GM21529 (cell line): ENCODE measurements at regions not wholly inside any gene's neighbourhood (a gene's known extent, or its start where the extent isn't known, plus 50 kb on each side); places are given as distances from the start of the nearest gene placed in this dataset.
"Not testable (repeated sequence)": the region's sequence is repeated elsewhere in the genome, so short reads cannot be mapped to it uniquely, and the experiment has no call there.

Experiments
- ATAC-seq: cut with Tn5 transposase; IDR thresholded peaks from one replicate; pipeline ENCODE4 v1.9.1; 2021; ENCODE audit not compliant: unreplicated experiment

DNA sequence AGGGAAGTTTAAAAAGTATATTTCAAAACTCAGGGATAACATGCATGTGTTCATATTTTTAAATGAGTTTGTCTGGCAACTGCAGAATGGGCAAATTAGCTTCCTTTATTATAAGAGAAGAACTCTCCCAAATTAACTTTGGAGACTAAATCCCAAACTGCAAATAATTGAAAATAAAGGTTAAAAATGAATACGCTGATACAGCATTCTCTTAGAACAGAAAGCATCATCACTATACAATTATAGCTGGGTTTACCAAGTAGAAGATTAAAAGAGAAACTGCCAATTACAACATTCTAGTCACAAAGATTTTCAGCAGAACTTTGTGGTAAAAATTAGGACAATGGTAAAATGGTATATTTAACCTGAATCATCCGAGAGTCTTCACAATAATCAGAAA is 73.3 kb downstream of the OLFM4 start:
- ATAC-seq: no peak

DNA sequence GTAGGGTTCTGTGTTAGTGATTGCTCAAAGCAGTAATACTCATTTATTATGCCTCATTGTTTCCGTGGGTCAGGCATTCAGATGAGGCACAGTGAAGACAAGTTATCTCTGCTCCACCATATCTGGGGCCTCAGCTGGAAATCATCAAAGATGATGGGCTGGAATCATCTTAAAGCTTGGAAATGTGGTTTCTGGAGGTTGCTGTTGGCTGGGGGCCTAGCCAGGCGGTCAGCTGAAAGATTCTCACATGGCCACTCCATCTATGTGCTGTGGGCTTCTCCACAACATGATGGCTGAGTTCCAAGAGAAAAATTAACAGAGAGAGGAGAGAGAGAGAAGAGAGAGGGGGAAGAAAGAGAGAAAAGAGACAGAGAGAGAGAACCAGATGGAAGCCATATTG is 75.5 kb downstream of the OLFM4 start:
- no peak for ATAC-seq

DNA sequence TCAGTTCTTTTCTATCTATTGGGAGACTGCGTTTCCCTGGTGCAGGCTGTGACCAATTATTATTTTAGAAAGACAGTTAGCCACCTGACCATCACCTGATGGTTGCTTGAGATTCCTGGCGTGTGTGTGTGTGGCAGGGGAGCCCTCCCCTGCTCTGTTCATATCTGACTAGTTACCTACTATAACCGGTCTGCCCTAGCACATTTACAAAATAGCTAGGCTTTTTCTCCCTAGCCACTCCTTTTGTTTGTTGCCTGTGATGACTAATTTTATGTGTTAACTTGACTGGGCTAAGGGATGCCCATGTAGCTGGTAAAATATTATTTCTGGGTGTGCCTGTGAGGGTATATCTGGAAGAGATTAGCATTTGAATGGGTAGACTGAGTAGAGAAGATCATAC is 76.9 kb downstream of the OLFM4 start:
- no peak for ATAC-seq

DNA sequence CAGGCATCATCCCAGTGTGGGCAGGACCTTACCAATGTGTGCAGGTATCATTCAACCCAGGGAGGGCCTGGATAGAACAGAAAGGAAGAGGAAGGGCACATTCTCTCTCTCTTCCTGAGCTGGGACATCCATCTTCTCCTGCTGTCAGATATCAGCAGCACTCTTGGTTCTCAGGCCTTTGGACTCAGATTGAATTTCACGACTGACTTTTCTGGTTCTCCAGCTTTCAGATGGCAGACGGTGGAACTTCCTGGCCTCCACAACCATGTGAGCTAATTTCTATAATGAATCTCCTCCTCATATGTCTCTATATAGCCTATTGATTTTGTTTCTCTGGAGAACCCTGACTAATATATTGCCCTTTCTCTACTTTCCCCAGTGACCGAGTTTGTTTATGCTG is 77.3 kb downstream of the OLFM4 start:
- no peak for ATAC-seq

DNA sequence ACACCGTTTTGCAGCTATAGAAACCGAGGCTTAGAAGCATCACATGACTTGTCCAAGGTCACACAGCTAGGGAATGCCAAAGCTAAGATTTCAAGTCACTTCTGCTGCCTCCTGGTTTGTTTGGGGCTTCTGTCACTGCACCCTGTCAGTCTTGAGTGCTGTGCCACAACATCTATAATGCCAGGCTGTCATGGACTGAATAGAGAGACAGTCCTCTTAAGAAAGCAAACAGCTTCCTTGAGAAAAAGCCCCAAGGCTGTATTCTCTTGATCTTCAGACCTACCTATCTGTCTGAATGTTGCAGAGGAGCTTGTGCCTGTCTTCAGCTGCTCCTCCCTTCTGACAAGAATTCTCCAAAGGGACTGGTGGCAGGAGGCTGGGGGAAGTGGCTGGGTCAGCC is 81.6 kb downstream of the OLFM4 start:
- no peak for ATAC-seq

DNA sequence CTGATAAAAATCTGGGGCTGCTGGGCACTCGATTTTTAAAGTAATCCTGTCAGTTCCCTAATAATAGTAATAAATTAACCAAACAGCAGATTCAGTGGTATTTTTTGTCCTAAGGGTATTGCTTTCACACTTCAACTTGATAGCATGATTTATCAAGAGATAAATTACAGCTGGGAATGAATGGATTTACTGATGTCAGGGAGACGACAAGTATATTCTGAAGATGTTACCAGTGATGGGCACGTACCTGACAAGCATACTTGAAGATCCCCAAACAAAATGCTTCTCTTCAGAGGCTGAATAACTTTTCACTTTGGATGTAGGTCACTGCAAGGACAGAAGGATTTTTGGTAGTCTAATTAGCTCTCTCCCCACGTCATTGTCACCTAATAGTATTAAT is 82.0 kb downstream of the OLFM4 start:
- ATAC-seq: no peak

DNA sequence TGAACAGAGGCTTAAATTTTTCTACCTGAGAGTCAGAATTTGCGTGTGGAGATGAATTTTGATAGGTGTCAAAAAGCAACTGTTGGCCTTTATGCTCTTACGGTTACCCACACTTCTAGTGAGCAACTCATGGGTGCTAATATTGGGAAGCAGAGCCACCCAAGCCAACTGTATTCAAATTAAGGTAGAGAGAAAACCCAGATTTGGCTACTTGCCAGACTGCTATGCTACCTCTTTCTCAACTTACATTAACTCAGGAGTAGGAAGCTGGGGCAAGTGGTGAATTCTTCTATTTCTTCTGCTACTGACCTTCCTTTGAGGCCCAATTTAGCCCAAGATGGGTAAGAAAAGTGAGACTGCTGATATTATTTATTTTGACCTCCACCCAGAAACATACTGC is 83.9 kb downstream of the OLFM4 start:
- ATAC-seq: no peak

DNA sequence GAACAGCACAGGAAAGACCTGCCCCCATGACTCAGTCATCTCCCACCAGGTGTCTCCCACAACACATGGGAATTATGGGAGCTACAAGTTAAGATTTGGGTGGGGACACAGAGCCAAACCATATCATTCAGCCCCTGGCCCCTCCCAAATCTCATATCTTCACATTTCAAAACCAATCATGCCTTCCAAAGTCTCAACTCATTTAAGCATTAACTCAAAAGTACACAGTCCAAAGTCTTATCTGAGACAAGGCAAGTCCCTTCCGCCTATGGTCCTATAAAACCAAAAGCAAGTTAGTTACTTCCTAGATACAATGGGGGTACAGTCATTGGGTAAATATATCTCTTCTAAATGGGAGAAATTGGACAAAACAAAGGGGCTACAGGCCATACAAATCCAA is 88.4 kb downstream of the OLFM4 start:
- not testable (repeated sequence) for ATAC-seq

DNA sequence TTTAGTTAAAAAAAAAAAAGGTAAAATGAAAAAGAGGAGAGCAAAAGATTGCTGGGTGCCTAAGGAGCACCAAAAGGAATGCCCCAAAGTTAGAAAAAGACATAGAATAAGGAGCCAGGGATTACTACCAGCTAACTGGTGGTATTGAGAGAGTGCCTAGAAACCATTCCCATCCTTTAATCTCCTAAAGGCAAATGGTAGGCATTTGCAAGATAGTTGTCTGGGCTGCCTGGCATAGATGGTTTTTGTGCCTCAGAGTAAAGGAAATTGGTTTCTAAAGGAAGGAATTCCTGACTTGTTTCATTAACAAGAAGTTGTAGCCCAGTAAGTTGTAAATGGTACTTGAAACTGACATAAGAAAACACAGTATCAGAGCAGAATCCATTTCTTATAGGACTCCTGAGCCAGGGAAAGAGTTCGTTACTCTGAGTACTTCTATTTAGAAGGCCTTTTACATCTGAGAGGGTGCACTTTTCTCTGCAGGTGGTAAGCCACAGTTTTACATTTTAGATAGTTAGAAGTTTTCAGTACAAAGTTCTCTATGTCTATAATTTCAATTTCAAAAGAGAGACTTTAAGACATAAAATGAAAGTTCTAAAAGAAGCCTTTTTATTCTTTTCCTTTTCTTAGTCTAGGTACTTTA is 92.6 kb downstream of the OLFM4 start:
- no peak for ATAC-seq

DNA sequence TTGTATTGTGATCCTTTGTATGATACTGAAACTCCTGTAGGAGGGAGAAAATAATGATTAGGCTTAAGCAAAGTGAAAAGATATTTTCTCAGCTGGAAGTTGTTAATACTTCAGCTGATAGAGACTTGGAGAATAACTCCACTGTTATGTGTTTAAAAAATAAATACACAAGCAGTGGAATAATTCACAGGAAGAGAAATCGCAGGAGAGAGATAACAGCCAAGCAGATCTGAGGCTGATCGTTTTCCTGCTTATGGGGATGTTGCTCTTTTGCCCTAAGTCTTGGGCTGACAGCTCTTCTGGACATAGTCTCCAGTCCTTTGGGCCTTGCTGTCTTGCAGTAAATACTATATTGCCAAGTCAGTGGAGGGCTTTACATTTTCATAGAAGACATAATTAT is 93.3 kb downstream of the OLFM4 start:
- ATAC-seq: no peak

DNA sequence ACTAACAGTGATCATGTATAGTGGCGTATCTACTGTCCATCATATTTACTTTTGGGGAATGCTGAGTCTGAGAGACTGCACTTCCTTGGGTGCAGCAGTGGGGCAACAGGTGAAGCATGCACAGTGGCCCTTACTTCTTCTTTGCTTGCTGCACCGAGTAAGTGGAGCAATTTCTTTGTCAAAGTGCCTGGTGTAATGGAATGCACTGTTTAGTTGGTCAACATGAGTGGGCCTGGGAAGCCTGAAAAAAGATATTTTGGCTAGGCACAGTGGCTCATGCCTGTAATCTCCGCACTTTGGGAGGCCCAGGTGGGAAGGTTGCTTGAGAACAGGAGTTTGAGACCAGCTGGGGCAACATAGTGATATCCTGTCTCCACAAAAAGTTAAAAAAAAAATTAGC is 94.9 kb downstream of the OLFM4 start:
- no peak for ATAC-seq

DNA sequence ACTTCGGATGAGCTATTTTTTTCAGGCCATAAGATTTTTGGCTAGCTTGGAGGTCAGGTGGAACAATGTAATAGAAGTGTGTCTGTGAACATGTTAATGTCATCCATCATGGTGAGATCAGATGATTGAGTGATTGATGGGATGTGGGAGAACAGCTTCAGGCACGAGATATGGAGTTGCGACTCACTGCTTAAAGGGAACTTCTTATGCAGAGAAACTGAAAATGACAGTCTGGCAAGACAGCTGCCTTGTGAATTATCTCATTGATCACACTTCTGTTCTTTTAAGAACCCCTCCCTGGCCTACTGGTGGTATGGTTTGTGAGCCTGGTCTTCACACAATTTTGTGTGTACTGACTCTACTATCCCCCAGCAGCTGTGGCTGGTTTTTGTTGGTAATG is 96.0 kb downstream of the OLFM4 start:
- ATAC-seq: no peak

DNA sequence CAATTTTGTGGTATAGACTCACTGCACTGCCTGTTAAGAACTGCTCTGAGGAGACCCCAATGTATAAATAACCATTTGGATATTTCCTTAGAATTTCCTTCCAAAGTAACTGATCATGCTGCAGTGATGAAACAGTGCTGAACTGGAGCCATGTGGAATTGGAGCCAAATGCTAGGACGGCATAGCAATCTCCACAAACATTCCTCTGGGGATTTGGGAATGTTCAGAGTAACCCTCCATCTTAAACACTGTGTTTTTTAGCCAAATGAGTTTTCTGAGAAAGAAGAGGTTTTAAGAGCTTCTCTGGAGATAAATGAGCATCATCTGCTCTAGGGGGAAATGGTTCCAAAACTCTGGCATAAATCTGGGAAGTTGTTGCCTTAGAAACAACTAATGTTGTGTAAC is 98.2 kb downstream of the OLFM4 start:
- ATAC-seq: no peak

DNA sequence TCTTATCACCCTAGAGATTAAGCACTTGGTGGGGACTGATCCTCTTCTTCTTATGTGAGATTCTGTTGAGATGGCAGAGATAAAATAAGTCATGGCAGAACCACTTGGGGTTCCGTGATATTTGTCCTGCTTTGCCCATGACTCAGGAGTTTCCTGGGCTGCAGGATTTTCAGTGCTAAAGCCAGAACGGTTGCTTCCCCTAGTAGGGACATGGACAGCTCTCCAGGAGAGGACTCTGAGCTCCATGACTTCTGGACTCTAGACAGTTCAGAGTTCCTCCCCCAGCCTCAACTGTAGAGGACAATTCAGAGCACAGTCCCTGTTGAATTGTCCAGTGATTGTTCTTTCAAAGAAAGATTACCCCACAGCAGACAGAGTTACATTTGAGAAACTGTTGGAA is 98.8 kb downstream of the OLFM4 start:
- no peak for ATAC-seq

DNA sequence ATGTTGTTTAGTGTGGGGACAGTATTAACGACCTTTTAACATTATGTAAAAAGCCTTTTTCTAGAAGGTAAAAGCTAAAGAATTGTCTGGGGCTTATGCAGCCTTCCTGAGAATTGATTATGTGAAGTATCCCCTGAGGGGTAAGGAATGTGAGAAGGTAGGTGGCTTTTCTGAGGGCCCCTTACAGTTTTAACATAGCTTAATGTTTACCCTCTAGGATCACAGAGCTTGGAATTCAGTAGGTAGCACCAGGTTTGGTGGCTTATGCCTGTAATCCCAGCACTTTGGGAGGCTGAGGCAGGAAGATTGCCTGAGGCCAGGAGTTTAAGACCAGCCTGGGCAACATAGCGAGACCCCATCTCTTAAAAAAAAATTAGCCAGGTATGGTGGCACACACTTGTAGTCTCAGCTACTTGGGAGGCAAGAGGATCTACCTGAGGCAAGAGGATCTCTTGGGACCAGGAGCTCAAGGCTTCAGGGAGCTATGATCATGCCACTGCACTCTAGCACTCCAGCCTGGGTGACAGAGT is 101.3 kb downstream of the OLFM4 start:
- ATAC-seq: no peak

DNA sequence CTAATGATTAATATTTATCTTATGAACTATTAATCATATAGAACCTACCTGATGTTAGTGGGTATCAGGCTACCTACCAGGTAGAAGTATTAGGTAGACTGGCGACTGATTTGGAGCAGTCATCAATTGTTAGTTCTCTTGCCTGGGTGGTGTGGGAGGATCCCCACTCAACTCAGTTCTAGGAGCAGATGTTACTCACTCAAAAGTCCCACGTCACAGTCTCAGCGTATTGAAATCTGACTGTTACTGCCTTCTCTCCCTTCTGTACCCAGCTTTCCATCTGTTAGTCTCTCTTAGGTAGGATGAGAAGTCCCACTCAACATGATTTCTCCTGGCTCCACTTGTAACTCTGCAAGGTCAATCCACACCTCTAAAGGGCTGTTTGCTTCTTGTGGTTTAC is 102.7 kb downstream of the OLFM4 start:
- ATAC-seq: no peak

DNA sequence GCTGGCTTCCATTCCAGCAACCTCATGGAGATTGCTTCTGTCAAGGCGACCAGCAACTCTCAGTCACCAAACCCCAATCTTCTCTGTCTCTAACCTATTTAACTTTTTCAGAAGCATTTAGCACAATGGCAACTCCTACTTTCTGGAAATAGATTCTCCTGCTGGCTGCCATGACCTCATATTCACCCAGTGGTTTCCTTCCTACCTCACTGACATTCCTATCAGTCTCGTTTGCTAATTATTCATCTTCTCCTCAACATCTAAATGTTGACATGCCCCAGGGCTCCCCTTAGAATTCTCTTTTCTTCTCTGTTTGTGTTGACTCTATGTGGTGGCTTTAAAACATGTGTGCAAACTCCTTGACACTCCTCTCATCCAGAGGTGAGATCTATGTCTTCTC is 106.7 kb downstream of the OLFM4 start:
- ATAC-seq: no peak

DNA sequence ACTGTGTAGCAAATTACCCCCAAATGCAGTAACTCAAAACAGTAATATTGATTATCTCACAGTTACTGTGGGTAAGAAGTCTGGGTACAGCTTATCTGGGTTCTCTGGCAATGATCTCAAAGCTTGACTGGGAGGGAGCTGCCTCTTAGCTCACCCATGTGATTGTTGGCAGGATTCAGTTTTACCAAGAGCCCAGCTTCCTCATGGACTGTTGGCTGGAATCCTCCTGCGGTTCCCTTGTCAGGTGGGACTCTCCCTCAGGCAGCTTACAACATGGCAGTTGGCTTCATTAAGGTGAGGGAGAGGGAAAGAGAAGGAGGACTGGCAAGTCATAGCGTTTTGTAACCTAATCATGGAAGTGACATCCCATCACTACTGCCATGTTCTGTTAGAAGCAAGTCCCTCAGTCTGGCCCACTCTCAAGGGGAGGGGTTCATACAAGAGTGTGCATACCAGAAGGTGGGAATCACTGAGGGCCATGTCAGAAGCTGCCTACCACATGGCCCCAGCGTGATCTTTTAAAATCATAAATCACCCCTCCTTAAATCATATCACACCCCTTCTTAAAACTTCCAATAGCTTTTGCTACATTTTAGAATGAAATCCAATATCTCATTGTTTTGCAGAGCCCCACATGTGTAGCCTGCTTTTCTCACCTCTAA is 108.1 kb downstream of the OLFM4 start:
- no peak for ATAC-seq

DNA sequence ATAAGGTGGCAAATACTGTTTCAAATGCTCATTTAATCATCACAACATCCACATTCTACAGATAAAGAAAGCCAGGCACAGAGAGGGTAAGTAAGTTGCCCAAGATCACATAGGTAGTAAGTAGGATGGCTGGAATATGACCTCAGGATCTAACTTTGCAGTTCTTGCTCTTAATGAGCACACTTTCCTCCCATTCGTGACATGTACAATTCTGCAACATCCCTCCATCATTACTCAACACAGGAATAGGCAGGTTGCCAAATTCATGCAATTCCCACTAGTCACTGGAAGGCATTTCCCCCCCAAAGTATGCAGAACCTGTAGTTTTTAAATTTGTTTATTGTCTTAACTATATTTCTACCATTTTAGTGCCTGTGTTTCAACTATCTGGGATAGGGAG is 109.2 kb downstream of the OLFM4 start:
- no peak for ATAC-seq

DNA sequence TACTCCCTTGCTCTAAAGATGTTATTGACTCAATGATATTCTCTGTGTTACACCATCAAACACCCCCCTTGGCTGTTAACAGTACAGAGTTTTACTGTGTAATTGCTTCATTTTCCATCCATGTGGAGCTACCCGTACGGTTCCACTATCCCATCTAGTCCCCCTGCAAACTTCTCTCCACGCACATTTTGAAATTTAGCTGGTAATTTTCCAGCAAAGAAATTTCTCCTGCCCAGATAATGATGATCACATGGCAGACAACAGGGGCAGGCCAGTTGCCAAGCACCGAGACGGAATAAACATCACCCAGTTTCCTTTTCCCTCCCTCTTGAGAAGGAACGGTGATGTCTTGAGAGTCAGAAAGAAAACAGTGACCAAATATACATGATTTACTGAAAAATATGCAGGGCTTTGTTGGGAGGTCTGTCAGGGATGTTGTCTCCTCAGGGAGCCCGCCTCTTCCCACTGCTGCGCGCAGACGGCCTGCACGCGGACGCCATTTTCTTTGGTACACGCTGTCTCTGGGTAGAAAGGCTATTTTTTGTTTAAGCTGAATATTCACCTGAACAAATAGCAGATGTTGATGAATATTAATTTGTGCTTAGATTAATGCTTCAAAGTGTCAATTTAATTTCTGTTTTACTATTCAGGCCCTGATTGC is 109.9 kb downstream of the OLFM4 start:
- no peak for ATAC-seq

DNA sequence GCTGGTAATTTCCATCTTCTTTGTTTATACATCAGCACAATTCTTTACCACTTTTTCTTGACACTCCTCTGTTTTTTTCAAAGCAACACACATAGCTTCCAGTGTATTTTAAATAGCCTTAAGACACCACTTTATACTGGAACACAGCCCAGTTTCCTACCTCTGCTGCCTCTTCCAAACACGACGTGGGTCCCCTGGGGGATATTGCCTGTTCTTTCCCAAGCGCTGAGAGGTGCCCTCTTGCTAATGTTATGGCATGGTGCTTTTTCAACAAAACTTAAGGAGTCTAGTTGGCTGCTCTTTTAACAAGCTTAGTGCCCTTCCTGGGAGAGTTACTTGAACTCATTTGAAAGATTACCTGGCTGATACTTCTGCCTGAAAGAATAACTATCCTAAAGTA is 112.7 kb downstream of the OLFM4 start:
- no peak for ATAC-seq

DNA sequence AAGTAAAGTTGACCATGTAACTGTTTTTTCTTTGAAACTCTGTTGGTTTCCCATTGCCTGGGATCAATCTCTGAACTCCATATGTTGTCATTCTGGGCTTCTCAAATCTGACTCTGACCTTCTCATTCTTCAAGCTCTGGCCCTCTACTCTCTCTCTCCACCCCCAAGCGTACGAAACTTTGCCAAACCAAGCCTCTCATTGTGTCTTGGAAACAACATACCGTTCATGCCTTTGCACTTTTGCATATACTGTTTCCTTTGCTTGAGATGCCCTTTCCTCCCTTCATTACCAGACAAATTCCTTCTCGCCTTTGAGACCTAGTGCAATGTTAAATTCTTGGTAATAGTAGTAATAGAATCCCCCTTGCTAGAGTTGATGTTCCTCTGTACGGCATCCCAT is 113.7 kb downstream of the OLFM4 start:
- no peak for ATAC-seq
